Neural cell (in vitro differentiated cells): ENCODE measurements at regions not wholly inside any gene's neighbourhood (a gene's known extent, or its start where the extent isn't known, plus 50 kb on each side); places are given as distances from the start of the nearest gene placed in this dataset.

Experiments used
- H2AFZ ChIP-seq: fragments of 200-600, 300-800 bp; sonication (generic), shearing (Covaris generic); 2 replicates; pipeline ENCODE4 v1.6.0; 2014; ENCODE audit warnings: low read depth, mild to moderate bottlenecking, antibody characterized with exemption, low read length, moderate library complexity
- H3F3A ChIP-seq: fragments of 200-600 bp; shearing (Covaris generic); 2 replicates; pipeline ENCODE4 v1.6.1; 2016; ENCODE audit warnings: mild to moderate bottlenecking, moderate library complexity, mixed read lengths, antibody characterized with exemption, low read length; ENCODE audit not compliant: insufficient read depth, poor library complexity, severe bottlenecking
- H3K27ac ChIP-seq: fragments of 200-600, 300-800 bp; sonication (generic), shearing (Covaris generic); 2 replicates; pipeline ENCODE4 v1.5.1; 2014; ENCODE audit warnings: mild to moderate bottlenecking, low read length, moderate library complexity
- H3K27me3 ChIP-seq: fragments of 300-800, 200-600 bp; sonication (generic), shearing (Covaris generic); 2 replicates; pipeline ENCODE4 v1.6.0; 2014; ENCODE audit warnings: mild to moderate bottlenecking, low read depth, low read length, moderate library complexity; ENCODE audit not compliant: insufficient read depth
- H3K36me3 ChIP-seq: fragments of 300-800, 200-600 bp; sonication (generic), shearing (Covaris generic); 2 replicates; pipeline ENCODE4 v1.5.1; 2014; ENCODE audit warnings: mild to moderate bottlenecking, antibody characterized with exemption, low read length, moderate library complexity; ENCODE audit not compliant: insufficient read depth
- H3K4me2 ChIP-seq: fragments of 300-800, 200-600 bp; sonication (generic), shearing (Covaris generic); 2 replicates; pipeline ENCODE4 v1.6.0; 2014; ENCODE audit warnings: mild to moderate bottlenecking, low read length
- H3K4me3 ChIP-seq: fragments of 300-800, 200-600 bp; sonication (generic), shearing (Covaris generic); 2 replicates; pipeline ENCODE4 v1.5.1; 2014; ENCODE audit warnings: mild to moderate bottlenecking, low read length, moderate library complexity
- H3K79me2 ChIP-seq: fragments of 200-600 bp; shearing (Covaris generic); replicated peaks from 2 replicates; pipeline ENCODE4 v1.6.0; 2014; ENCODE audit warnings: mild to moderate bottlenecking, low read length, moderate library complexity; ENCODE audit not compliant: insufficient read depth
- H3K9ac ChIP-seq: fragments of 300-800, 200-600 bp; sonication (generic), shearing (Covaris generic); 2 replicates; pipeline ENCODE4 v1.6.1; 2016; ENCODE audit warnings: mild to moderate bottlenecking, low read length, mixed read lengths
- H3K9me2 ChIP-seq: fragments of 200-600 bp; shearing (Covaris generic); 2 replicates; pipeline ENCODE4 v1.6.1; 2016; ENCODE audit warnings: mild to moderate bottlenecking, low read length, mixed read lengths; ENCODE audit not compliant: insufficient read depth
- H3K9me3 ChIP-seq: fragments of 200-600, 300-800 bp; sonication (generic), shearing (Covaris generic); 2 replicates; pipeline ENCODE4 v1.6.1; 2016; ENCODE audit warnings: mild to moderate bottlenecking, mixed run types, low read length, moderate library complexity, mixed read lengths
- H4K20me1 ChIP-seq: fragments of 200-600 bp; shearing (Covaris generic); 2 replicates; pipeline ENCODE4 v1.6.1; 2016; ENCODE audit warnings: mild to moderate bottlenecking, mixed run types; ENCODE audit not compliant: insufficient read depth
- EP300 ChIP-seq: fragments of 450-650 bp; conservative IDR thresholded peaks from 2 replicates; pipeline ENCODE4 v1.6.1; 2014; ENCODE audit warnings: antibody characterized with exemption, mild to moderate bottlenecking, moderate library complexity; ENCODE audit not compliant: poor library complexity, severe bottlenecking
- MXI1 ChIP-seq: fragments of 450-650 bp; conservative IDR thresholded peaks from 2 replicates; pipeline ENCODE4 v1.6.1; 2014; ENCODE audit warnings: antibody characterized with exemption, mild to moderate bottlenecking; ENCODE audit not compliant: poor library complexity, severe bottlenecking
- POLR2AphosphoS5 ChIP-seq: IDR thresholded peaks from 2 replicates; pipeline ENCODE4 v1.6.1; 2012
- RAD21 ChIP-seq: fragments of 450-650 bp; conservative IDR thresholded peaks from 2 replicates; pipeline ENCODE4 v1.6.1; 2014; ENCODE audit warnings: antibody characterized with exemption, mild to moderate bottlenecking, moderate library complexity
- SMC3 ChIP-seq: fragments of 450-650 bp; conservative IDR thresholded peaks from 2 replicates; pipeline ENCODE4 v1.6.1; 2014; ENCODE audit warnings: antibody characterized with exemption, mild to moderate bottlenecking, moderate library complexity; ENCODE audit not compliant: poor library complexity
- TAF1 ChIP-seq: IDR thresholded peaks from 2 replicates; pipeline ENCODE4 v1.6.1; 2012; ENCODE audit warnings: low read depth
- TF ChIP-seq, protein P1 (sequence below): fragments of 450-650 bp; IDR thresholded peaks from 2 replicates; pipeline ENCODE4 v1.5.1; 2014; ENCODE audit warnings: antibody characterized with exemption, mild to moderate bottlenecking, moderate library complexity; ENCODE audit not compliant: poor library complexity, severe bottlenecking
- TF ChIP-seq, protein P2 (sequence below): IDR thresholded peaks from 2 replicates; pipeline ENCODE4 v1.6.1; 2012; ENCODE audit warnings: borderline replicate concordance

DNA sequence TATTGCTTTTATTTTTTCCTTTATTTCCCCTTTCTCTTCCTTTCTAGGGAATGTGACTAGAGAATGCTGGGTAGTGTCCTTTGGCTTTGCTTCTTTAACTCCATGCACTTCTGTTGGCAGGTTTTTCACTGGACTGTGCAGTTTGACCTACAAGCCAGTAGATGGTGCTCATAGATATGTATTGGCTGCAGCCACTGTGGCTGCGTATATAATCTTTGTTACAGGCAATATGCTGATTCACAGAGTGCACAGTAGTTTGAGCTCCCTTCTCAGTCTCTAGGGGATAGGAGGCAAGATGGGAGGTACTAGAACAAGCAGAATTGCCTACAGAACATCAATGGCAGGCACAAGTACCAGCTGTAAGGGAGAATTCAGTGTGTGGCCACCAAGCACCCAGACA lies 503.5 kb downstream of the LRFN5 start:
- H3K79me2 ChIP-seq, result no peaks in the 10 kb centered on the region
- no peak overlapping the region for H3K27ac ChIP-seq
- no peak overlapping the region for H3K4me3 ChIP-seq
- H3K36me3 ChIP-seq, result no peaks in the 10 kb centered on the region
- H4K20me1 ChIP-seq, result no peaks in the 10 kb centered on the region
- TF ChIP-seq POLR2AphosphoS5, result no peak
- peak; percentile 32 for TF ChIP-seq RAD21
- no peak for TF ChIP-seq EP300
- TF ChIP-seq, protein P1, sequence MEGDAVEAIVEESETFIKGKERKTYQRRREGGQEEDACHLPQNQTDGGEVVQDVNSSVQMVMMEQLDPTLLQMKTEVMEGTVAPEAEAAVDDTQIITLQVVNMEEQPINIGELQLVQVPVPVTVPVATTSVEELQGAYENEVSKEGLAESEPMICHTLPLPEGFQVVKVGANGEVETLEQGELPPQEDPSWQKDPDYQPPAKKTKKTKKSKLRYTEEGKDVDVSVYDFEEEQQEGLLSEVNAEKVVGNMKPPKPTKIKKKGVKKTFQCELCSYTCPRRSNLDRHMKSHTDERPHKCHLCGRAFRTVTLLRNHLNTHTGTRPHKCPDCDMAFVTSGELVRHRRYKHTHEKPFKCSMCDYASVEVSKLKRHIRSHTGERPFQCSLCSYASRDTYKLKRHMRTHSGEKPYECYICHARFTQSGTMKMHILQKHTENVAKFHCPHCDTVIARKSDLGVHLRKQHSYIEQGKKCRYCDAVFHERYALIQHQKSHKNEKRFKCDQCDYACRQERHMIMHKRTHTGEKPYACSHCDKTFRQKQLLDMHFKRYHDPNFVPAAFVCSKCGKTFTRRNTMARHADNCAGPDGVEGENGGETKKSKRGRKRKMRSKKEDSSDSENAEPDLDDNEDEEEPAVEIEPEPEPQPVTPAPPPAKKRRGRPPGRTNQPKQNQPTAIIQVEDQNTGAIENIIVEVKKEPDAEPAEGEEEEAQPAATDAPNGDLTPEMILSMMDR, result peak; percentile 15
- H3K9ac ChIP-seq, result no peak overlapping the region
- no peaks in the 10 kb centered on the region for H3K9me2 ChIP-seq
- no peak overlapping the region for H3K4me2 ChIP-seq
- H3K9me3 ChIP-seq, result peaks cover 9% of the 10 kb centered on the region
- no peak overlapping the region for H2AFZ ChIP-seq
- H3F3A ChIP-seq, result no peaks in the 10 kb centered on the region
- no peaks in the 10 kb centered on the region for H3K27me3 ChIP-seq

DNA sequence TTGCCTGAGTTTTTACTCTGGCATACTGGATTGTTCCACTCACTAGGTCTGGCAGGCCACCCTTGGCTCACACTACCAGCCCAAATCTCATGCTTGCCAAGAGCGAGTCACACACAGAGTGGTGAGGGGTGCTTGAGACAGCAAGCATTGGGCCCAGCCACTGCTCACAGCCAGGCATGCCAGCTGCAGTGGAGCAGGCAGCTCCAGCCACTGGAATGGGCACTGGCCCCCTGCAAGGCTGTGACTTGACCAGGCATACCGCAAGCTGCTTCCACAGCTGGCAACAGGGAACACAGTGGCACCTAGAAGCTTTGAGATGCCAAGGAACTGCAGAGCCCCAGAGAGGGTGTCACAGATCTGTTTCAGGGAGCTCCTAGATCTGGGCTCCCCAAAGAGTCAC lies 488.5 kb downstream of the LRFN5 start:
- no peak overlapping the region for H2AFZ ChIP-seq
- H3K27me3 ChIP-seq, result no peaks in the 10 kb centered on the region
- no peaks in the 10 kb centered on the region for H3K79me2 ChIP-seq
- H3F3A ChIP-seq, result no peaks in the 10 kb centered on the region
- H4K20me1 ChIP-seq, result no peaks in the 10 kb centered on the region
- no peaks in the 10 kb centered on the region for H3K36me3 ChIP-seq
- no peak overlapping the region for H3K27ac ChIP-seq
- no peaks in the 10 kb centered on the region for H3K9me3 ChIP-seq
- TF ChIP-seq SMC3 (no peak), POLR2AphosphoS5 (no peak), RAD21 (no peak), TAF1 (no peak), MXI1 (no peak)
- TF ChIP-seq, protein P2, sequence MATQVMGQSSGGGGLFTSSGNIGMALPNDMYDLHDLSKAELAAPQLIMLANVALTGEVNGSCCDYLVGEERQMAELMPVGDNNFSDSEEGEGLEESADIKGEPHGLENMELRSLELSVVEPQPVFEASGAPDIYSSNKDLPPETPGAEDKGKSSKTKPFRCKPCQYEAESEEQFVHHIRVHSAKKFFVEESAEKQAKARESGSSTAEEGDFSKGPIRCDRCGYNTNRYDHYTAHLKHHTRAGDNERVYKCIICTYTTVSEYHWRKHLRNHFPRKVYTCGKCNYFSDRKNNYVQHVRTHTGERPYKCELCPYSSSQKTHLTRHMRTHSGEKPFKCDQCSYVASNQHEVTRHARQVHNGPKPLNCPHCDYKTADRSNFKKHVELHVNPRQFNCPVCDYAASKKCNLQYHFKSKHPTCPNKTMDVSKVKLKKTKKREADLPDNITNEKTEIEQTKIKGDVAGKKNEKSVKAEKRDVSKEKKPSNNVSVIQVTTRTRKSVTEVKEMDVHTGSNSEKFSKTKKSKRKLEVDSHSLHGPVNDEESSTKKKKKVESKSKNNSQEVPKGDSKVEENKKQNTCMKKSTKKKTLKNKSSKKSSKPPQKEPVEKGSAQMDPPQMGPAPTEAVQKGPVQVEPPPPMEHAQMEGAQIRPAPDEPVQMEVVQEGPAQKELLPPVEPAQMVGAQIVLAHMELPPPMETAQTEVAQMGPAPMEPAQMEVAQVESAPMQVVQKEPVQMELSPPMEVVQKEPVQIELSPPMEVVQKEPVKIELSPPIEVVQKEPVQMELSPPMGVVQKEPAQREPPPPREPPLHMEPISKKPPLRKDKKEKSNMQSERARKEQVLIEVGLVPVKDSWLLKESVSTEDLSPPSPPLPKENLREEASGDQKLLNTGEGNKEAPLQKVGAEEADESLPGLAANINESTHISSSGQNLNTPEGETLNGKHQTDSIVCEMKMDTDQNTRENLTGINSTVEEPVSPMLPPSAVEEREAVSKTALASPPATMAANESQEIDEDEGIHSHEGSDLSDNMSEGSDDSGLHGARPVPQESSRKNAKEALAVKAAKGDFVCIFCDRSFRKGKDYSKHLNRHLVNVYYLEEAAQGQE, result no peak
- TF ChIP-seq, protein P1, result no peak
- H3K9ac ChIP-seq, result no peak overlapping the region
- H3K9me2 ChIP-seq, result no peaks in the 10 kb centered on the region
- H3K4me2 ChIP-seq, result no peak overlapping the region
- H3K4me3 ChIP-seq, result no peak overlapping the region
